Osteoblast (primary cell): ENCODE measurements at regions not wholly inside any gene's neighbourhood (a gene's known extent, or its start where the extent isn't known, plus 50 kb on each side); places are given as distances from the start of the nearest gene placed in this dataset.
"Not testable (repeated sequence)": the region's sequence is repeated elsewhere in the genome, so short reads cannot be mapped to it uniquely, and the experiment has no call there.

Source experiments
- DNase-seq: peaks from one replicate; pipeline ENCODE4 v3.0.0; 2011; ENCODE audit warnings: low spot score, mixed read lengths; ENCODE audit not compliant: insufficient read length; ENCODE audit errors: missing footprints
- H2AFZ ChIP-seq: 2 replicates; pipeline ENCODE4 v1.6.0; 2011; ENCODE audit warnings: mild to moderate bottlenecking, low read length
- H3K27ac ChIP-seq: 2 replicates; pipeline ENCODE4 v1.5.1; 2011; ENCODE audit warnings: mild to moderate bottlenecking, low read depth, low read length, moderate library complexity
- H3K27me3 ChIP-seq: 2 replicates; pipeline ENCODE4 v1.6.0; 2012; ENCODE audit warnings: mild to moderate bottlenecking, control low read depth, inconsistent platforms, low read length, moderate library complexity; ENCODE audit not compliant: insufficient read depth
- H3K36me3 ChIP-seq: 2 replicates; pipeline ENCODE4 v1.5.1; 2011; ENCODE audit warnings: mild to moderate bottlenecking, low read length, control low read depth, moderate library complexity; ENCODE audit not compliant: insufficient read depth
- H3K4me1 ChIP-seq: 2 replicates; pipeline ENCODE4 v1.5.1; 2011; ENCODE audit warnings: mild to moderate bottlenecking, low read length, control low read depth, moderate library complexity; ENCODE audit not compliant: insufficient read depth
- H3K4me2 ChIP-seq: 2 replicates; pipeline ENCODE4 v1.6.0; 2011; ENCODE audit warnings: mild to moderate bottlenecking, low read length; ENCODE audit not compliant: insufficient read depth
- H3K4me3 ChIP-seq: fragments of 200-600 bp; sonication (generic); 3 replicates; pipeline ENCODE4 v1.5.1; 2012; ENCODE audit warnings: mild to moderate bottlenecking, low read length, inconsistent platforms; ENCODE audit not compliant: insufficient read depth
- H3K79me2 ChIP-seq: 2 replicates; pipeline ENCODE4 v1.6.0; 2012; ENCODE audit warnings: mild to moderate bottlenecking, low read length, control low read depth, inconsistent platforms; ENCODE audit not compliant: insufficient read depth
- H3K9me3 ChIP-seq: 2 replicates; pipeline ENCODE4 v1.5.1; 2011; ENCODE audit warnings: low read depth, low read length, control low read depth
- H4K20me1 ChIP-seq: 2 replicates; pipeline ENCODE4 v1.6.0; 2012; ENCODE audit warnings: mild to moderate bottlenecking, low read length, control low read depth; ENCODE audit not compliant: insufficient read depth
- TF ChIP-seq, protein P1 (sequence below): IDR thresholded peaks from 2 replicates; pipeline ENCODE4 v1.5.1; 2011; ENCODE audit warnings: mild to moderate bottlenecking, low read depth, low read length, moderate library complexity; ENCODE audit errors: extremely low read depth

DNA sequence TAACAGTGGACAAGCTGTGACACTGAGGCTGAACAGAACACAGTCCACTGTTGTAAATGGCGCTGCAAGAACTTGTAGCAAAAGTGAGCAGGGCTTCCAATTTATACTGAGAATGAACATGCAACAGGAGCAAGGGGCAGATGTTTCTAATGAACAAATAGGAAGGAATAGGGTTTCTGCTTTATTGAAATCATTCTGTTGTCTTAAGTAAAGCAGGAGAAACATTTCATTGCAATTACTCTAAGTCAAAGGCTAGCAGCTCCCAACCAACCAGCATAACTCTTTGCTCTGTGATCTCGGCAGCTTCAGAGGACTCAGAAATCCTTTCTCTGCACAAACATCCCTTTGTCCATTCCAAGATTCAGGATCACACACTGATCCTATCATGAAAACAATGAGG, 236.2 kb upstream of the PRSS58 start:
- H3K4me2 ChIP-seq, result no peak overlapping the region
- no peak overlapping the region for H2AFZ ChIP-seq
- no peaks in the 10 kb centered on the region for H4K20me1 ChIP-seq
- TF ChIP-seq, protein P1, sequence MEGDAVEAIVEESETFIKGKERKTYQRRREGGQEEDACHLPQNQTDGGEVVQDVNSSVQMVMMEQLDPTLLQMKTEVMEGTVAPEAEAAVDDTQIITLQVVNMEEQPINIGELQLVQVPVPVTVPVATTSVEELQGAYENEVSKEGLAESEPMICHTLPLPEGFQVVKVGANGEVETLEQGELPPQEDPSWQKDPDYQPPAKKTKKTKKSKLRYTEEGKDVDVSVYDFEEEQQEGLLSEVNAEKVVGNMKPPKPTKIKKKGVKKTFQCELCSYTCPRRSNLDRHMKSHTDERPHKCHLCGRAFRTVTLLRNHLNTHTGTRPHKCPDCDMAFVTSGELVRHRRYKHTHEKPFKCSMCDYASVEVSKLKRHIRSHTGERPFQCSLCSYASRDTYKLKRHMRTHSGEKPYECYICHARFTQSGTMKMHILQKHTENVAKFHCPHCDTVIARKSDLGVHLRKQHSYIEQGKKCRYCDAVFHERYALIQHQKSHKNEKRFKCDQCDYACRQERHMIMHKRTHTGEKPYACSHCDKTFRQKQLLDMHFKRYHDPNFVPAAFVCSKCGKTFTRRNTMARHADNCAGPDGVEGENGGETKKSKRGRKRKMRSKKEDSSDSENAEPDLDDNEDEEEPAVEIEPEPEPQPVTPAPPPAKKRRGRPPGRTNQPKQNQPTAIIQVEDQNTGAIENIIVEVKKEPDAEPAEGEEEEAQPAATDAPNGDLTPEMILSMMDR, result no peak
- no peak overlapping the region for H3K27ac ChIP-seq
- H3K9me3 ChIP-seq, result no peaks in the 10 kb centered on the region
- H3K79me2 ChIP-seq, result no peaks in the 10 kb centered on the region
- H3K4me3 ChIP-seq, result no peak overlapping the region
- DNase-seq, result no peak
- H3K36me3 ChIP-seq, result no peaks in the 10 kb centered on the region
- H3K27me3 ChIP-seq, result peaks cover 28% of the 10 kb centered on the region
- H3K4me1 ChIP-seq, result peaks cover 21% of the 10 kb centered on the region

DNA sequence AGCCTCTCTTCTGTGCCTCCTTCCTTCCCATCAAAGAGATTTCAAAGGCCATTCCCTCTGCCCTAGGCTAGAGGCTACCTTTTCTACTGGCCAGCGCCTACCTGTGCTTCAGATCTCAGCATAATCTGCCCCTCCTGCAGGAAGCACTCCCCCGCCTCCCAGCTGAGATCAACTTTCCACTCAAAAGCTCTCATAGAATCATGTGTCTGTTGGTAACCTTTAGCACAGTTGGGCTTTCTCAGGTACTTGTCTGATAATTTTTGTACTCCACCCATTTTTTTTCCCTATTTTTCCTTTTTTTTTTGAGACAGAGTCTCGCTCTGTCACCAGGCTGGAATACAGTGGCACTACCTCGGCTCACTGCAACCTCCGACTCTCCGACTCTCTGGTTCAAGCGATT, 231.0 kb upstream of the PRSS58 start:
- Histone ChIP-seq H3K36me3 (no peaks in the 10 kb centered on the region), H4K20me1 (no peaks in the 10 kb centered on the region), H3K9me3 (no peaks in the 10 kb centered on the region), H3K79me2 (no peaks in the 10 kb centered on the region), H3K4me2 (no peak overlapping the region), H3K27me3 (peaks cover 14% of the 10 kb centered on the region), H3K27ac (no peak overlapping the region), H3K4me1 (no peaks in the 10 kb centered on the region), H3K4me3 (no peak overlapping the region), H2AFZ (no peak overlapping the region)
- no peak for DNase-seq
- TF ChIP-seq, protein P1, result no peak

DNA sequence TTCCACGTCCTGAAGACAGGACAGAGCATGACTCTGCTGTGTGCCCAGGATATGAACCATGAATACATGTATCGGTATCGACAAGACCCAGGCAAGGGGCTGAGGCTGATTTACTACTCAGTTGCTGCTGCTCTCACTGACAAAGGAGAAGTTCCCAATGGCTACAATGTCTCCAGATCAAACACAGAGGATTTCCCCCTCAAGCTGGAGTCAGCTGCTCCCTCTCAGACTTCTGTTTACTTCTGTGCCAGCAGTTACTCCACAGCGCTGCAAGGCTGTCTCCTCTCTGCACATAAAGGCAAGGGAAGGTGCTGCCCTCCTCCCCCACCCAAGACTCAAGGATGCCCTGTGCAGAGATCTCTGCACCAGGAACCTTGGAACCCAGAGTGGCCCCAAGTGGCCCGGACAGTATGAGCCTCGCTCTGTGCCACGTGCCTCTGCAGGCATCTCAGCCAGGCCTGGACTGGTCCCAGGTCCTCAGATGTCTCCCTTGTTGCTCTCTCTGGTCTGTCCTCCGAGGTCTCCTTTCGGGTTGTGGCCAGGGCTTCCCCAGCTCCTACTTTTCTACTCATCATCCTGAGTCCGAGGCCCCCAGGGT, 230.3 kb upstream of the PRSS58 start:
- H3K36me3 ChIP-seq, result no peaks in the 10 kb centered on the region
- no peak overlapping the region for H3K4me2 ChIP-seq
- no peak overlapping the region for H3K4me3 ChIP-seq
- H3K4me1 ChIP-seq, result no peaks in the 10 kb centered on the region
- H3K79me2 ChIP-seq, result no peaks in the 10 kb centered on the region
- TF ChIP-seq, protein P1, result no peak
- no peak overlapping the region for H2AFZ ChIP-seq
- H3K9me3 ChIP-seq, result no peaks in the 10 kb centered on the region
- no peak overlapping the region for H3K27ac ChIP-seq
- DNase-seq, result no peak
- H3K27me3 ChIP-seq, result peaks cover 14% of the 10 kb centered on the region
- no peaks in the 10 kb centered on the region for H4K20me1 ChIP-seq

DNA sequence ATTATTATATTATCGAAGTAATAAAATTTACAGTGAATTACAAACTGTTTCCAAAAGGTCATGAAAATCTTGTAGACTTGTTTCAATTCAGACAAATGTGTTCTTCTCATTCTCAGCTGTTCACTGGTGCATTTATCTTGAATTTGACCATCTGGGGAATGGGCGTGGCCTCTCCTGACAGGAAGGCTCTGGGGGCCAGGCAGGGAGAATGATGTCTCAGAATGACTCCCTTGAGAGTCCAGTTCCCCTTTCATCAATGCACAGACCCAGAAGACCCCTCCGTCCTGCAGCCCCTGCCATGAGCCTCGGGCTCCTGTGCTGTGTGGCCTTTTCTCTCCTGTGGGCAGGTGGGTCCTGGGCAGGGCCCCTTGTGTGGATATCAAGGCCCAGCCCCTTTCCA, 229.7 kb upstream of the PRSS58 start:
- not testable (repeated sequence) for H3K4me2 ChIP-seq, DNase-seq, H3K4me3 ChIP-seq, H3K79me2 ChIP-seq, H3K4me1 ChIP-seq, H3K36me3 ChIP-seq, H3K27ac ChIP-seq, H2AFZ ChIP-seq, H4K20me1 ChIP-seq, H3K9me3 ChIP-seq
- peaks cover 14% of the 10 kb centered on the region for H3K27me3 ChIP-seq
